ENCODE measurements at regions not wholly inside any gene's neighbourhood (a gene's known extent, or its start where the extent isn't known, plus 50 kb on each side); places are given as distances from the start of the nearest gene placed in this dataset.

DNA sequence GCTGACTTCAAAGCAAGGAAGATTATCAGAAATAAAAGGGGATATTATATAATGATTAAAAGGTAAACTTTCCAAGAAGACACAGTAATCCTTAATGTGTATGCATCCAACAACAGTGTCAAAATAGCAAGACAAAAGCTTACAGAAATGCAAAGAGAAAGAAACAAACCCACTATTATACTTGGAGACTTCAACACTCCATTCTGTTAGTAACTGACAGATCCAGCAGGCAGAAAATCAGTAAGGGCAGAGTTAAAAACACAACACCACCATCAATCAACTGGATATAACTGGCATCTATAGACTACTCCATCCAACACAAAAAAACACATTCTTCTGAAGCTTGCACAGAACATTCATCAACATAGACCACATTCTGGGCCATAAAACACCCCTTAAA, 103.8 kb downstream of the OR13A1 start:
- TF ChIP-seq, protein P1, sequence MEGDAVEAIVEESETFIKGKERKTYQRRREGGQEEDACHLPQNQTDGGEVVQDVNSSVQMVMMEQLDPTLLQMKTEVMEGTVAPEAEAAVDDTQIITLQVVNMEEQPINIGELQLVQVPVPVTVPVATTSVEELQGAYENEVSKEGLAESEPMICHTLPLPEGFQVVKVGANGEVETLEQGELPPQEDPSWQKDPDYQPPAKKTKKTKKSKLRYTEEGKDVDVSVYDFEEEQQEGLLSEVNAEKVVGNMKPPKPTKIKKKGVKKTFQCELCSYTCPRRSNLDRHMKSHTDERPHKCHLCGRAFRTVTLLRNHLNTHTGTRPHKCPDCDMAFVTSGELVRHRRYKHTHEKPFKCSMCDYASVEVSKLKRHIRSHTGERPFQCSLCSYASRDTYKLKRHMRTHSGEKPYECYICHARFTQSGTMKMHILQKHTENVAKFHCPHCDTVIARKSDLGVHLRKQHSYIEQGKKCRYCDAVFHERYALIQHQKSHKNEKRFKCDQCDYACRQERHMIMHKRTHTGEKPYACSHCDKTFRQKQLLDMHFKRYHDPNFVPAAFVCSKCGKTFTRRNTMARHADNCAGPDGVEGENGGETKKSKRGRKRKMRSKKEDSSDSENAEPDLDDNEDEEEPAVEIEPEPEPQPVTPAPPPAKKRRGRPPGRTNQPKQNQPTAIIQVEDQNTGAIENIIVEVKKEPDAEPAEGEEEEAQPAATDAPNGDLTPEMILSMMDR (IDR thresholded peaks at IDR 0.05): no peak
- no peak for TF ChIP-seq POLR2A (IDR thresholded peaks at IDR 0.05)

Data from lower leg skin (tissue), 3 donors.